ENCODE measurements at regions not wholly inside any gene's neighbourhood (a gene's known extent, or its start where the extent isn't known, plus 50 kb on each side); places are given as distances from the start of the nearest gene placed in this dataset.

- TF ChIP-seq GATA2 (IDR thresholded peaks at IDR 0.05; ENCODE audit: low read depth, low read length) (no peak), GATA3 (IDR thresholded peaks at IDR 0.05; ENCODE audit: low read depth, low read length) (no peak)
Observed at GRCh38 chr10:118956802-118957442, 72.6 kb upstream of the NANOS1 start.

All from SH-SY5Y (cell line).